ENCODE measurements at regions not wholly inside any gene's neighbourhood (a gene's known extent, or its start where the extent isn't known, plus 50 kb on each side); places are given as distances from the start of the nearest gene placed in this dataset.

GRCh38 chr9:108262836-108263235, 593.0 kb downstream of the ACTL7B start:
- no peak for TF ChIP-seq CTCF (IDR thresholded peaks at IDR 0.05)
- no peak for TF ChIP-seq EP300 (IDR thresholded peaks at IDR 0.05)
